EL (cell line): ENCODE measurements at regions not wholly inside any gene's neighbourhood (a gene's known extent, or its start where the extent isn't known, plus 50 kb on each side); places are given as distances from the start of the nearest gene placed in this dataset.

Source experiments
- DNase-seq: peaks from one replicate; pipeline ENCODE4 v3.0.0-alpha.2; 2016

DNA sequence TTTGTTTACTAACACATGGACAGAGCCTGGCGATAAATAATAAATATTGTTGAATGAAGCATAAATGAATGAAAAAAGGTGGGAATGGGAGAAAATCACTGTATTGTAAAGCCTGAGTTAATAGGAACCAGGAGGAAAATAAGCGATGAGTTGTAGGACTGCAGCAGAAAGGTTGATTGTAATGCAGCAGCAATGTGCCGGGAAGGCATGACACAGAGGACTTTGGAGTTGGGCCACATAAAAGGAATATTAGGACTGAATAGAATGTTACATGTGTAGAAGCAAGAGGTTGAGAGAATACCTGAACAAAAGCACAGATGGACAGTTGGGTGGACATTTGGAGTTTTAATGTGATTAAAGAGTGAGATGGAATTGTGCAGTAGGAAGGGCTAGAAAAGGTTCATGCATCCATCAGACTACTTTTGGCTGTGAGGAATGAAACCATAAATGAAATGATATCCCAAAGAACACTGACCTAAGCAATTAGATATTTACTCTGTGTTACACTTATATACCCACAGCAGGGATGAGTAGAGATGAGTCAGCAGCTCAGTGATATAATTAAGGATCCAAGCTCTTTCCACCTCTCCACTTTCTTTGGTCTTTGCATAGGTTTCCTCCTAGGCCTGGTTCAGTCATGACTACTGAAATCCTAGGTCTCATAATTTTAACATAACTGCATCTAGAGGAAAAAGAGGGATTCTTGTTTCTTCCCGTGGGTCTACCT is 55.4 kb downstream of the CCER1 start:
- DNase-seq = peak; percentile 71

GRCh38 chr12:90897986-90898385 is 57.0 kb downstream of the CCER1 start:
- DNase-seq = no peak

DNA sequence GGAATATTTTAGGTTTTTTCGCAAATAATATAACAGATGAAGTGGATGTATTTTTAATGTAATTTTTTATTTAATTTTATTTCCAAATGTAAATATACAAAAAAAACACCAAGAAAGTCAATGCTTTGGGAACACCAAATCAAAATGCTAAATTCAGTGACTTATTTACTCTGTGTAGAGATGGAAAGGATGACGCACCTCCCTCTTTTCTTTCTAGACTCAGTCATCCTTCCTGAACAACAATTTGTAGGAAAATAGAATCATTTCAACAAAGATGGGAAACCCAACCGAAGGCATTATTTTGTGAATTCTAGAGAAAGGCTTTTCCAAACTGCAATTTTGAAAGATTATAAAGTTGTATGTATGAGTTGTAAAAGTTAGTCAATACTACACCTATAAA is 57.7 kb downstream of the CCER1 start:
- no peak for DNase-seq

- DNase-seq = peak; percentile 6
Observed at GRCh38 chr12:90896821-90897220, 58.2 kb downstream of the CCER1 start.

DNA sequence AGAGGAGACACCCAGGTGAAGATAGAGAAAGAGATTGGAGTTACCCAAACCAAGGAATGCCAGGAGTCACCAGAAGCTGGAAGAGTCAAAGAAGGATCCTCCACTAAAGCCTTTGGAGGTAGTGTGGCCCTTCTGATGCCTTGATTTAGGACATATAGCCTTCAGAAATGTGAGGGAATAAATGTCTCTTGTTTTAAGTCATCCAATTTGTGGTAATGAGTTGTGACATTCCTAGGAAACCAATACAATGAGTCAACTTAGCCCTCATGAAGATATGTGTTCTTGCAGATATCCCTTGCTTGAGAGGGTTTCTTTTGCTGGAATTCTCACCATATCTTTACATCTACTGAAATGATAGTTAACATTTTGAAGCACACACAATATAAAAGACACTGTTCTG is 58.8 kb downstream of the CCER1 start:
- peak; percentile 94 for DNase-seq

GRCh38 chr12:90888316-90888715 is 66.7 kb downstream of the CCER1 start:
- no peak for DNase-seq

DNA sequence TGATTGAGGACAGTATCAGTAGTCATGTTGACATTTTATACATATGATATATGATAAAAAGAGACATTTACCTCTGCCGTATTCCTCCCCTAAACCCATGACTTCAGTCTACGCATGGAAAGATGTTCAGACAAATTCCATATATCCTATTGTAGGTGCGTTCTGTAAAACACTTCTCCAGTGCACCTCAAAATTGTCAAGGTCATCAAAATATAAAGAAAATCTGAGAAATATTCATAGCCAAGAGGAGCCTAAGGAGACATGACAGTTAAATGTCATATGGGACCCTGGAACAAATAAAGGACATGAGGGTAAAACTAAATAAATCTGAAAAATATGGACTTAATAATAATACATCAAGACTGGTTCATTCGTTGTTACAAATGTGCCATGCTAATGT is 71.5 kb downstream of the CCER1 start:
- no peak for DNase-seq

- no peak for DNase-seq
Observed at GRCh38 chr12:90871726-90872096, 83.3 kb downstream of the CCER1 start.

GRCh38 chr12:90870971-90871725 is 83.8 kb downstream of the CCER1 start:
- no peak for DNase-seq

- DNase-seq = no peak
Observed at GRCh38 chr12:90868626-90869025, 86.3 kb downstream of the CCER1 start.

DNA sequence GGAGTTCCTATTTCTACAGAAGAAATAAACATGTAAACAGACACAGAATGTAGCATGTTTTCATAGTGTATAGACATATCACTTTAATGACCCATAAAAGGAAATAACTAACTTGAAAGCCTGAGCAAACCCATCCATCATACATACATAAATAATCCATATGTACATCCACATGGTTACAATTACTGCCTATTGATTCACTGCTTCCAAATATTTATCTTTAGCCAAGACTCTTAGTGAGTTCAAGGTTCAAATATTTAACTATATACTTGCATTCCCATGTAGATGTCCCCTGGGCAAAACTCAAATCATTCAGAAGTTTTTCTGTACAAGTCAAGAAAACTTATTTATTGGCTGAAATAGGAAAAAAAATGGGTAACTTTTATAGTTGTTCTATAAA is 95.4 kb downstream of the CCER1 start:
- DNase-seq = no peak

DNA sequence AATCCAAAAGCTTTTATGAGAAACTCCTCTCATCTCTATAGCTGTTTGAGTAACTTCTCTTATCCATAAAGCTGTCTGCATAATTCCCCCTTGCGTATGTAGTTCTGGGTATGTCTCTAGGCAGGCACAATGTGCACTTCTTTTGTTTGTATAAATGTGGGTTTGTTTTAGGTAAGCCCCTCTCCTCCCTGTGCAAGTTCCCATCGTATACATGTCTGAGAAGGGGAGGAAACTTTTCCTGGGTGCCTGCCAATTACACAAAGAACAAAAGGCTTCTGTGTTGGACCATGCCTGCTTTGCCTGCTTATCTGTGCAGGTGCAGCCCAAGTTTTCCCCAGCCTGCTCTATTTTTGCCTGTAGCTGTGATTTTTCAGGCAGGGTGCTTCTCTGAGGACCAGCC is 96.7 kb downstream of the CCER1 start:
- DNase-seq = no peak

- no peak for DNase-seq
Observed at GRCh38 chr12:90855534-90855933, 99.4 kb downstream of the CCER1 start.

- peak; percentile 46 for DNase-seq
Observed at GRCh38 chr12:90854136-90854689, 100.8 kb downstream of the CCER1 start.

DNA sequence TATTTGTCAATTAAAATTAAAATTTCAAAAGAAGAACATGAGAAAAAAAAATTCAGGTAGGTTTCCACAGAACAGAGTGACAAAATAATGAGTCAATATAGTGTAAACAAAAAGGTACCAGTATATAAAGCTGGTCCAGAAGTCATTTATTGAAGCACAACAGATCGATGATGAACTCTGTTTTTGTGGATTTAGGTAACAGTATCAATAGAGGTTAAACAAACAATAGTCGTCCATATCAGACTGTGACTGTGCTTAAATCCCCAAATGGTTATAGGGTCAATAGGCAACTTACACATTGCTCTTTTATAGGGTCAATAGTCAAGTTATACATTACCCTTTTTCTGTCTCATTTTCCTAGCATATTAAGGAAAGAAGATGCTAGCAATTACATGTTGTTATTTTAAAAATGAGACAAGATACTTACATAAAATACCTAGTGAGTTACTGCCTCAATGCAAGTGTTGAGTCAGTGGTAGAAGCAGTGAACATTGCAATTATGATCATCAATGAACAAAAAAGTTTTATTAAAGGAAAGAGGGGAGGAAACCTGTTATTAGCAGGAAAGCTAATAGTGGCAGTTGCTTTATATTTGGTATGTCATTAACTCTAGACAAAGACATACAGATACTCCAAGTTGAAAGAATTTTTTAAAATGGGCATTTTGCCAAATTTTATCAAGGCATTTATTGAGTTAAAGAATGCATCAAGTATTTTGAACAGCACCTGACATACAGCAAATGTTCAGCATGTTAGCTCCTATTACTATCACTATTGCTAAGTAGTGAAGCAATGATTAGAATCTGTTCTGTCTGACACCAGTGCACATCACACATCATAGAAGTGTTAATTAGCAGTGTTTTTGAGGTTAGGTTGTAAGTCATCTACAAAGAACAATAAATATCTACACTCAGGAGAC is 102.9 kb downstream of the CCER1 start:
- DNase-seq = no peak

- DNase-seq = no peak
Observed at GRCh38 chr12:90842477-90842876, 112.5 kb downstream of the CCER1 start.

DNA sequence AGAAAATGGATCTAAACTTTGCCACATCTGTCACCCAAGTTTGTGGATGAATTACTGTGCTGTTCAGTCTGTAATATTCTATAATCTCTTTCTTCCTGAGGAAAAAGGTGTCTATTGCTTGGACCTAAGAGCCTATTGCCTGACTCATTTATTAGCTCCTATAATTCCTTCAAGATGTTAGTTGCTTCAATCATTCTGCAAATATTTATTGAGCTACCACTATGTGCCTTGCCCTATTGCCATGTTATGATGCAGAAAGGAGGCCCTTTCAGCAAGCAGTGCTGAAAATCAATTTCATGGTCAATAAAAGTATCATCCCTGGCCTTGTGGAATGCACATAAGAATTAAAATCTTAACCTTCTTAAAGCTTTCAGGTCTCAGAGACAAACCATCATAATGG is 113.6 kb downstream of the CCER1 start:
- DNase-seq = peak; percentile 18

DNA sequence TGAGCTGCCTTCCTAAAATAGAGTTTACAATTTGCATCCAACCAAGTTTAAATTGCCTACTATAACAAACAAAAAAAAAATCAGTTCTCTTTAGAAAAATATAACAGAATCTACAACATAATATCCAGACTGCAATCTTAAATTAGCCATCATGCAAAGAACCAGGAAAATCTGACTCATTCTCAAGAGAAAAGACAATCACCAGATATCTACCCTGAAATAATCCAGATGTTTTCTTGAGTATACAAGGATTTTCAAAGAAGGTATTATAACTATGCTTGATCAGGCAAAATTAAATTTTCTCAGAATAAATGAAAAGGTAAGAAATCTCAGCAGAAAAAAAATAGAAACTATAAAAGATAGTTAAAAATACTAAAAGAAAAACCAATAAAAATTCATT is 115.6 kb downstream of the CCER1 start:
- no peak for DNase-seq

GRCh38 chr12:90836689-90837088 is 118.3 kb downstream of the CCER1 start:
- DNase-seq = no peak

- no peak for DNase-seq
Observed at GRCh38 chr12:90833228-90833627, 121.7 kb downstream of the CCER1 start.

DNA sequence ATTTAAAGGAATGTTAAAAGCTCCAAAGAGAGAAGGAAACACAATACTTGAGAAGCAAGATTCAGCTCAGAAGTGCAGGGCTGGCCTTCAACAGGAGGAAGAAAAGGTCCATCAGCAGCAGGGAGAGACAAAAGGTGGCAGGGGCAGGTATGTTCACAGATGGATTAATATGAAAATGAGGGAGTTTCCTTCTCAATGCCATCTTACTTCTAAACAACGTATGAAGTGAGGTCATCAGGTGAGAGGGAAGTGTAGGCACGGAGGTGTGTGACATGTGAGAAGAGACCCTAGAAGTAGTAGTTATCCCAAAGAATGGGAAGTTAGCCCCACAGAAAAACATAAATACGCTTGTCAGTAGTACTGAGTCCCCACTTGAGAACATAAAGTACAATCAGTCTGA is 122.5 kb downstream of the CCER1 start:
- no peak for DNase-seq

GRCh38 chr12:90831712-90832111 is 123.3 kb downstream of the CCER1 start:
- no peak for DNase-seq

DNA sequence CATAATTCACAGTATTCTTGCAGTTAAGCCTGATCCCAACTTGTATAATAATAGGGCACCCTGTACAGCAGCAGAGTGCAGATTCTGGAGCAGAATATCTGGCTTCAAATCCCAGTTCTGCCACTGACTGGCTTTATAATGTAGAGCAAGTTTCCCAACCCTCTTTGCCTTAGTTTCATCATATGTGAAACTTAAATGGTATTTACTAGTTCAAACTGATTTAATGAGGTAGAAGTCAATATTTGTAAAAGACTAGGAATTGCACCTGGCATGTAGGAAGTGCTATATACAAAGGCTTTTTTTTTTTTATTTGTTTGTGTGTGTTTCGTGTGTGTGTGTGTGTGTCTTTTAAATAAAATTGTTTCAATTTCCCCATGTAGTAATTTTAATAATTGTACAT is 125.9 kb downstream of the CCER1 start:
- no peak for DNase-seq
